ENCODE measurements at regions not wholly inside any gene's neighbourhood (a gene's known extent, or its start where the extent isn't known, plus 50 kb on each side); places are given as distances from the start of the nearest gene placed in this dataset.

GRCh38 chr4:171246948-171247347 lies 566.3 kb upstream of the GALNTL6 start:
- ChIA-PET POLR2A (no interaction called here), RAD21 (ENCODE audit: low non-redundant PET in 1 of 2, low total read pairs in 2 of 2, uncharacterized antibody in 2 of 2, unreplicated experiment in 2 of 2) (no interaction called here), CTCF (no interaction called here)
- Histone ChIP-seq H3K27ac (ENCODE audit: low read depth, low read length) (no peak overlapping the region), H4K20me1 (ENCODE audit: insufficient read depth) (no peaks in the 10 kb centered on the region), H3K27me3 (ENCODE audit: insufficient read depth, low read length) (no peaks in the 10 kb centered on the region), H3K36me3 (ENCODE audit: control insufficient read depth in 1 of 2, insufficient read depth in 2 of 2, low read length in 2 of 2) (no peaks in the 10 kb centered on the region), H3K9me3 (ENCODE audit: control insufficient read depth in 1 of 2, insufficient read depth in 1 of 2, low read depth in 1 of 2, low read length in 2 of 2) (no peaks in the 10 kb centered on the region), H3K4me1 (ENCODE audit: control insufficient read depth in 1 of 2, insufficient read depth in 2 of 2, low read length in 2 of 2) (no peaks in the 10 kb centered on the region), H3K4me2 (ENCODE audit: low read length) (no peak overlapping the region), H3K4me3 (replicated peaks in 1 of 2; ENCODE audit: low read depth in 1 of 2, low read length in 2 of 2) (no peak overlapping the region), H2AFZ (ENCODE audit: low read depth, low read length, poor library complexity, severe bottlenecking) (no peak overlapping the region), H3K9me2 (ENCODE audit: insufficient read depth) (no peaks in the 10 kb centered on the region), H3K9ac (ENCODE audit: low read length) (no peak overlapping the region), H3K79me2 (ENCODE audit: insufficient read depth, low read length) (no peaks in the 10 kb centered on the region)
- BruUV-seq (replicated peaks): no TSS peak
- no peak for ATAC-seq
- TF ChIP-seq POLR2A (IDR thresholded peaks at IDR 0.05; ENCODE audit: borderline replicate concordance, extremely low read depth, insufficient read depth, insufficient read length): no peak
- DNase-seq (ENCODE audit: low read depth, low spot score): no peak
- intact Hi-C loops (cut with micrococcal nuclease): no loop called here

DNA sequence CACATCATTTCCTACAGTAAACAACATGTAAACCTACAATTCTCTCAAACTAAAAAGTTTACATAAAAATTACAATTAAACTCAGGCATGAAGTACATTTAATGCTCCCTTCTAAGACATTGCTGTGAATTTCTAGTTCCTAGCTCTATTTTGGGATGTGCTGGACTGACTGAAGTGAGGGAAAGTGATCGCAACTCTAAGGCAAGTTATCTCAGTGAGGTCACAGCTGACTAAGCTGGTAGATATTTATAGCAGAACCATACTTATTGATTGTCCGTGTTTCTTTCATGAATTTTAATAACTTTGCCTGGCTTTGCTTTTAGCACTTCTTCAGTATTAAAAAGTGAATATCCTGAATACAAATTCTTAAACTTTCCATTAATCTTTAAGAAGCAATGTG lies 570.4 kb upstream of the GALNTL6 start:
- RAD21 ChIA-PET (ENCODE audit: low non-redundant PET in 1 of 2, low total read pairs in 2 of 2, uncharacterized antibody in 2 of 2, unreplicated experiment in 2 of 2): no interaction called here
- H3K9ac ChIP-seq (ENCODE audit: low read length): no peak overlapping the region
- no peaks in the 10 kb centered on the region for H3K4me1 ChIP-seq (ENCODE audit: control insufficient read depth in 1 of 2, insufficient read depth in 2 of 2, low read length in 2 of 2)
- TF ChIP-seq ZFX (IDR thresholded peaks at IDR 0.05) (no peak), CEBPB (IDR thresholded peaks at IDR 0.05; ENCODE audit: low read depth) (no peak), REST (IDR thresholded peaks at IDR 0.05; ENCODE audit: low read depth) (no peak), CBX3 (IDR thresholded peaks at IDR 0.05; ENCODE audit: low read depth) (no peak), JUND (IDR thresholded peaks at IDR 0.05) (no peak), SP1 (IDR thresholded peaks at IDR 0.05; ENCODE audit: low read depth) (no peak), EZH2phosphoT487 (IDR thresholded peaks at IDR 0.05; ENCODE audit: borderline replicate concordance) (no peak), EGR1 (IDR thresholded peaks at IDR 0.05; ENCODE audit: low read depth) (no peak), SRF (IDR thresholded peaks at IDR 0.05; ENCODE audit: low read depth) (no peak), ATF3 (IDR thresholded peaks at IDR 0.05) (no peak), POLR2A (IDR thresholded peaks at IDR 0.05; ENCODE audit: borderline replicate concordance, extremely low read depth, insufficient read depth, insufficient read length) (no peak)
- TF ChIP-seq, protein P1, sequence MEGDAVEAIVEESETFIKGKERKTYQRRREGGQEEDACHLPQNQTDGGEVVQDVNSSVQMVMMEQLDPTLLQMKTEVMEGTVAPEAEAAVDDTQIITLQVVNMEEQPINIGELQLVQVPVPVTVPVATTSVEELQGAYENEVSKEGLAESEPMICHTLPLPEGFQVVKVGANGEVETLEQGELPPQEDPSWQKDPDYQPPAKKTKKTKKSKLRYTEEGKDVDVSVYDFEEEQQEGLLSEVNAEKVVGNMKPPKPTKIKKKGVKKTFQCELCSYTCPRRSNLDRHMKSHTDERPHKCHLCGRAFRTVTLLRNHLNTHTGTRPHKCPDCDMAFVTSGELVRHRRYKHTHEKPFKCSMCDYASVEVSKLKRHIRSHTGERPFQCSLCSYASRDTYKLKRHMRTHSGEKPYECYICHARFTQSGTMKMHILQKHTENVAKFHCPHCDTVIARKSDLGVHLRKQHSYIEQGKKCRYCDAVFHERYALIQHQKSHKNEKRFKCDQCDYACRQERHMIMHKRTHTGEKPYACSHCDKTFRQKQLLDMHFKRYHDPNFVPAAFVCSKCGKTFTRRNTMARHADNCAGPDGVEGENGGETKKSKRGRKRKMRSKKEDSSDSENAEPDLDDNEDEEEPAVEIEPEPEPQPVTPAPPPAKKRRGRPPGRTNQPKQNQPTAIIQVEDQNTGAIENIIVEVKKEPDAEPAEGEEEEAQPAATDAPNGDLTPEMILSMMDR (IDR thresholded peaks at IDR 0.05 in 2 of 3, conservative IDR thresholded peaks at IDR 0.05 in 1 of 3; ENCODE audit: borderline replicate concordance in 1 of 3, insufficient read depth in 1 of 3, low read depth in 2 of 3, low read length in 2 of 3): no peak
- H3K27me3 ChIP-seq (ENCODE audit: insufficient read depth, low read length): no peaks in the 10 kb centered on the region
- H3K4me2 ChIP-seq (ENCODE audit: low read length): no peak overlapping the region
- CTCF ChIA-PET: no interaction called here
- no peak overlapping the region for H3K4me3 ChIP-seq (replicated peaks in 1 of 2; ENCODE audit: low read depth in 1 of 2, low read length in 2 of 2)
- H2AFZ ChIP-seq (ENCODE audit: low read depth, low read length, poor library complexity, severe bottlenecking): no peak overlapping the region
- no peaks in the 10 kb centered on the region for H4K20me1 ChIP-seq (ENCODE audit: insufficient read depth)
- H3K9me3 ChIP-seq (ENCODE audit: control insufficient read depth in 1 of 2, insufficient read depth in 1 of 2, low read depth in 1 of 2, low read length in 2 of 2): no peaks in the 10 kb centered on the region
- H3K9me2 ChIP-seq (ENCODE audit: insufficient read depth): no peaks in the 10 kb centered on the region
- no peaks in the 10 kb centered on the region for H3K36me3 ChIP-seq (ENCODE audit: control insufficient read depth in 1 of 2, insufficient read depth in 2 of 2, low read length in 2 of 2)
- DNase-seq (ENCODE audit: low read depth, low spot score): no peak
- intact Hi-C loops (cut with micrococcal nuclease): no loop called here
- POLR2A ChIA-PET: no interaction called here
- no TSS peak for BruUV-seq (replicated peaks)
- no peak for ATAC-seq
- H3K79me2 ChIP-seq (ENCODE audit: insufficient read depth, low read length): no peaks in the 10 kb centered on the region
- H3K27ac ChIP-seq (ENCODE audit: low read depth, low read length): no peak overlapping the region
